ENCODE measurements at regions not wholly inside any gene's neighbourhood (a gene's known extent, or its start where the extent isn't known, plus 50 kb on each side); places are given as distances from the start of the nearest gene placed in this dataset.

GRCh38 chr7:26925768-26926167 is 61.4 kb upstream of the SKAP2 start:
- TF ChIP-seq CTCF (conservative IDR thresholded peaks at IDR 0.05; ENCODE audit: low read depth, low read length) (no peak), EZH2 (IDR thresholded peaks at IDR 0.05; ENCODE audit: low read length, unreplicated experiment) (no peak)

All from PC-3 (cell line).